ENCODE measurements at regions not wholly inside any gene's neighbourhood (a gene's known extent, or its start where the extent isn't known, plus 50 kb on each side); places are given as distances from the start of the nearest gene placed in this dataset.

DNA sequence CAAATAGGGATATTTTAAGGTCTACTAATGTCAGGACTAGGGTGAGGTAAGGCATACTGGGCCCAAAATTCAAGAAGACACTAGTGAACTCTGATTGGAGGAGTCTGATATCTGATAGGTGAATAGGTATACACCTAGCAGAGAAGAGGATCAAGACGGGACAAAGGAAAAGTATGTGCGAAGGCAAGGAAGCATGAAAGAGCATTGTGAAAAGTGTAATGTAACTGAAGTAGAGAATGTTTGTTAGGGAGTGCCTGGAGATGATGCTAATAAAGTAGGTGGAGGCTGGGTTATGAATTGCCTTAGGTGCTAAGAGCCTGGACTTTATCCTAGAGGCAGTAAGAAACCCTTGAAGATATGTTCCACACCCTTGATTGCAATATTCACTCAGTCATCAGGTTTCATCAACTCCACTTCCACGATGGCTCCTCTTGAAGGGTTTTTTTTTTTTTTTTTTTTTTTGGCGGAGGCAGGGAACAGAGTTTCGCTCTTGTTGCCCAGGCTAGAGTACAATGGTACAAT lies 49.9 kb upstream of the XIAP start:
- Histone ChIP-seq H3K79me1 (ENCODE audit: low read depth, low read length) (no peaks in the 10 kb centered on the region), H2BK15ac (ENCODE audit: low read length) (no peak overlapping the region), H3K56ac (replicated peaks; ENCODE audit: insufficient read length, low read depth, low read length) (no peak overlapping the region), H3K4ac (replicated peaks; ENCODE audit: insufficient read length, low read depth, low read length) (no peak overlapping the region), H2AFZ (ENCODE audit: low read length) (no peak overlapping the region), H4K20me1 (replicated peaks in 1 of 2; ENCODE audit: control insufficient read depth in 1 of 2, insufficient read depth in 2 of 2, low read length in 2 of 2) (no peaks in the 10 kb centered on the region), H2BK120ac (replicated peaks; ENCODE audit: low read depth, low read length) (no peak overlapping the region), H3K14ac (ENCODE audit: insufficient read length) (no peak overlapping the region), H3K4me1 (replicated peaks in 1 of 4; ENCODE audit: control insufficient read depth in 3 of 4, insufficient read depth in 4 of 4, low read length in 3 of 4) (no peaks in the 10 kb centered on the region), H2BK20ac (ENCODE audit: low read length) (no peak overlapping the region), H2BK5ac (ENCODE audit: low read depth, low read length) (no peak overlapping the region), H3K23me2 (ENCODE audit: low read depth, low read length) (no peaks in the 10 kb centered on the region), H3K4me2 (ENCODE audit: insufficient read depth in 1 of 2, low read depth in 2 of 2, low read length in 2 of 2) (no peak overlapping the region), H4K5ac (ENCODE audit: insufficient read length, low read depth, low read length) (no peak overlapping the region), H4K8ac (ENCODE audit: extremely low read depth, insufficient read depth, low read length) (no peak overlapping the region), H3K23ac (ENCODE audit: insufficient read length) (no peak overlapping the region), H2BK12ac (ENCODE audit: low read depth, low read length) (no peak overlapping the region), H3K9me3 (ENCODE audit: insufficient read depth in 2 of 2, low read depth in 1 of 2, low read length in 1 of 2) (no peaks in the 10 kb centered on the region), H3K27me3 (replicated peaks in 1 of 4; ENCODE audit: control insufficient read depth in 3 of 4, extremely low read depth in 1 of 4, insufficient read depth in 3 of 4, low read length in 3 of 4) (no peaks in the 10 kb centered on the region), H3K36me3 (ENCODE audit: control insufficient read depth in 2 of 4, insufficient read depth in 4 of 4, low read length in 3 of 4) (no peaks in the 10 kb centered on the region), H2AK5ac (ENCODE audit: low read depth, low read length) (no peak overlapping the region), H3K27ac (ENCODE audit: low read depth, low read length) (no peak overlapping the region), H4K91ac (replicated peaks; ENCODE audit: insufficient read length, low read length) (no peak overlapping the region), H3K18ac (ENCODE audit: extremely low read depth, low read length) (no peak overlapping the region), H3K79me2 (ENCODE audit: control insufficient read depth in 1 of 2, insufficient read depth in 2 of 2, low read length in 2 of 2) (no peaks in the 10 kb centered on the region), H3K4me3 (ENCODE audit: extremely low read depth in 1 of 4, insufficient read depth in 2 of 4, low read depth in 3 of 4, low read length in 4 of 4) (no peak overlapping the region), H3K9ac (replicated peaks in 1 of 4; ENCODE audit: extremely low read depth in 1 of 4, low read depth in 3 of 4, low read length in 3 of 4) (no peak overlapping the region)
- DNase-seq (ENCODE audit: low read depth in 1 of 2, low spot score in 2 of 2) = no peak
- ChIA-PET POLR2A (ENCODE audit: partially characterized antibody) (interaction anchor here (0.6 kb wide), 1 partner anchor 30 kb away, joined by 3 read pairs; no protein-coding TSS in a partner anchor), CTCF (ENCODE audit: partially characterized antibody) (no interaction called here)
- no peak for FAIRE-seq
- WGBS, 2 experiments (ENCODE audit: extremely low coverage in 1 of 2, insufficient coverage in 1 of 2, insufficient read length in 1 of 2, insufficient replicate concordance in 2 of 2, low coverage in 1 of 2, low lambda C conversion rate in 2 of 2, missing lambda C conversion rate in 1 of 2) = 93% methylated on average over 3 of the region's 5 CpGs; no CpG with 5 or more reads in 1 of the 2 experiments
- no peak for TF ChIP-seq JUND (IDR thresholded peaks at IDR 0.05; ENCODE audit: low read length)
